NCI-H2107 (cell line): ENCODE measurements at regions not wholly inside any gene's neighbourhood (a gene's known extent, or its start where the extent isn't known, plus 50 kb on each side); places are given as distances from the start of the nearest gene placed in this dataset.
"Not testable (repeated sequence)": the region's sequence is repeated elsewhere in the genome, so short reads cannot be mapped to it uniquely, and the experiment has no call there.

Source experiments
- DNase-seq: peaks from one replicate; lab custom pipeline; 2025; lab: John Stamatoyannopoulos, UW

GRCh38 chr16:25563700-25564099, 128.1 kb upstream of the HS3ST4 start:
- DNase-seq = no peak

GRCh38 chr16:25561723-25562122, 130.0 kb upstream of the HS3ST4 start:
- not testable (repeated sequence) for DNase-seq

- DNase-seq = not testable (repeated sequence)
These were observed 134.8 kb upstream of the HS3ST4 start for GRCh38 chr16:25556968-25557312.

GRCh38 chr16:25556289-25556967, 135.3 kb upstream of the HS3ST4 start:
- DNase-seq = not testable (repeated sequence)

DNA sequence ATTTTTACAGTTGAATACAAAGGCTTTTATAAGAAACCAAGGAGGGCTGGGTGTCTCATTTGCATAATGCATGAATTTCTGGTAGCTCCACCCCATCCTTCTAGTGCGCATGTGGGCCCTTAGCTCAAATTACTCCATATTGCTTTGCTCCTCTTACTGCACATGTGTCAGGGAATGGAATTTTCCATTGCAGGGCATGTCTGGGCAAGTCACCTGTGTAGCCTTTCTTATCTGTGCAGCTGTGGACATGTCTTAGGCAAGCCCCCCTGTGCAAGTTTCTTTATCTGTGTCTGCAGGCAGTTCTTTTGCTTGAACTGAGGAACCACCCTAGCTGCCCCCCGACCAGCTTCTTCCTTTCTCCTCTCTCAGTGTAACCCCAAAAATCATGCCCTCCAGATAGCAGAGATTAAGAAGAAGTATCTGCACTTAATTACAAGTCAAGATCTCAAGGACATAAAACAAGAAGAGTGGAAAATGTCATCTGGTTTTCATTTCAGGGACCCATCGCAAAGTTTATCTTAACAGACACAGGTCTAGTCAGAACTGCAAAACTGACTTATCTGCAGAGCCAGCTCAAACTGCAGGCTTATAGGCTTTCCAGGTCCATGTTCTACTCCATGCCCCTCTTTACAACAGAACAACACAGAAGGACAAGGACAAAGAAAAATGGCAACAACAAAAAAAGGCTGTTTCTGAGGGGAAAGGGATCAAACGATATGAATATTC, 137.9 kb upstream of the HS3ST4 start:
- no peak for DNase-seq

GRCh38 chr16:25550647-25551046, 141.1 kb upstream of the HS3ST4 start:
- no peak for DNase-seq

DNA sequence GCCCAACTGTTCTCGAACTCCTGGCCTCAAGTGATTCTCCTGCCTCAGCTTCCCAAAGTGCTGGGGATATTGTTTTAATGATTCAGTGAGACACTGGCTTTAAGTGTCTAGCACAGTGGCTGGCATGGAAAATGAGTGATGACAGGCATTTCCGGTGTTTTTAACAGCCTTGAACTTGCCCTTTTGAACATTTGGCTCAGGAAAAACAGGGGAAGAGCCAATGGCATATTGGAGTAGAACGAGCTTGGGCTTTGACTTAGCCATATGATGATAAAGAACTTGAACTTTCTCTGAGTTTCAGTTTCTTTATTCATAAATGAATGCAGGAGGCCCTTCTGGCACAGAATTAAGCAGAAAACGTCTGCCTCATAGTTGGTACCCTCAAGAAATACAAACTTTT, 145.0 kb upstream of the HS3ST4 start:
- no peak for DNase-seq

GRCh38 chr16:25544294-25544693, 147.5 kb upstream of the HS3ST4 start:
- DNase-seq = no peak

DNA sequence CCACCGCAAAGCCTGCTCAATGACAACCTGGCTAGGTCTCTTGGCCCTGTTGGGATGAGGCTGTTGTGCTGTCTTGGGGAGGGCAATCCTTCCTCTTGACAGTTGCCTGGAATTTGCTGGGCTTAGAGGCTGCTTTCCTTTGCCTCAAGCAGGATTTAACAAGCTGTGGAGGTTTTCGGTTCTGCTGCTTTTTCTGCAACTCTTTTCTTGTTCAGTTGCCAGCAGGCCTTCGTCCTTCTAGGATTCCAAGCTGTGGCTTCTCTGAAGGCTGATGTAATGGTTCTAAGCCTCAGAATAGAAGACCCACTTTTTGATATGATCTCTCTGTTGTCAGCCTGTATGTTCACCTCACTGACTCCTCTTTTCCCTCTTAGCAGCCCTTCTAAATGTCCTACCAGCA, 149.5 kb upstream of the HS3ST4 start:
- DNase-seq = no peak

DNA sequence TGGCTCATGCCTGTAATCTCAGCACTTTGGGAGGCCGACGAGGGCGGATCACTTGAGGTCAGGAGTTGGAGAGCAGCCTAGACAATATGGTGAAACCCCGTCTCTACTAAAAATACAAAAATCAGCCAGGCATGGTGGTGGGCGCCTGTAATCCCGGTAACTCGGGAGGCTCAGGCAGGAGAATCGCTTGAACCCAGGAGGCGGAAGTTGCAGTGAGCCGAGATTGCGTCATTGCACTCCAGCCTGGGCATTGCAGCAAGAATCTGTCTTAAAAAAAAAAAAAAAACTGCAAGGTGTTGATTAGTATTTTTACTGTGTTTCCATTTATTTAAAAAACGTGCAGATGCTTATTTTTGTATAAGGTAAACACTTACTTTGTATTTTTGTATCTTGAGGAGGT, 152.0 kb upstream of the HS3ST4 start:
- not testable (repeated sequence) for DNase-seq

- DNase-seq = no peak
These were observed 168.6 kb upstream of the HS3ST4 start for GRCh38 chr16:25523183-25523582.

- no peak for DNase-seq
These were observed 179.7 kb upstream of the HS3ST4 start for GRCh38 chr16:25512041-25512440.

- DNase-seq = no peak
These were observed 182.3 kb upstream of the HS3ST4 start for GRCh38 chr16:25509456-25509855.

DNA sequence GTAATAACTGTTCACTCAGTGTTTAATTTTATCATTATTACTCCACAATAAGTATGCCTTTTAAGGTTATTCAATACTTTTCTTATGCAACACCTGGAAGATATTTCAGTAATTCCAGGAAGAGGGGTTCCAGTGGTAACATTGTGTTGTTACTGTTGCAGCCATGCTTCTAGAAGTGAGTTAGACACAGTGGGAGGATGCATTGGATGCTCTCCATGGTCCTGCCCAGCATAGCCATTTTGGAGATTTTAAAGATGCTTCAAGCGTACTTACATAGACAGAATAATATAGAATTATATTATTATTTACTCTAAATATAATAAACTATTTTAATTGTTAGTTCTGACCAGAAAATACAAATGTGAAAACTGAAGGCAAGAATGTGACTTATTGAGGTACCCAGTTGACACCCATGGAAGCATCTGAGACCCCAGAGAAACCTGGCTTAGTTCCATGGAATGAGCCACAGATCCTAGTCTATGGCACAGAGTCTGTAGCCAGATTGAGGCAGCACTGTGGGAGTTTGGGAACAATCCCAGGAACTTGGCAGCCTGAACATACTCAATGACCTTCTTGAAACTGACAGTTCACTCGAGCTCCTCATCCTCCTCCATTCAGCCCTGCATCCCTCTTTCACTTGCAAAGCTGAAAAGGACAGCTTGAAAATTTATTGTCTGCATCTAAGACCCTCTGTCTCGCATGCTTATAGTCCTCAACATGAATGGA, 190.1 kb upstream of the HS3ST4 start:
- DNase-seq = no peak

- no peak for DNase-seq
These were observed 197.5 kb upstream of the HS3ST4 start for GRCh38 chr16:25494292-25494691.

DNA sequence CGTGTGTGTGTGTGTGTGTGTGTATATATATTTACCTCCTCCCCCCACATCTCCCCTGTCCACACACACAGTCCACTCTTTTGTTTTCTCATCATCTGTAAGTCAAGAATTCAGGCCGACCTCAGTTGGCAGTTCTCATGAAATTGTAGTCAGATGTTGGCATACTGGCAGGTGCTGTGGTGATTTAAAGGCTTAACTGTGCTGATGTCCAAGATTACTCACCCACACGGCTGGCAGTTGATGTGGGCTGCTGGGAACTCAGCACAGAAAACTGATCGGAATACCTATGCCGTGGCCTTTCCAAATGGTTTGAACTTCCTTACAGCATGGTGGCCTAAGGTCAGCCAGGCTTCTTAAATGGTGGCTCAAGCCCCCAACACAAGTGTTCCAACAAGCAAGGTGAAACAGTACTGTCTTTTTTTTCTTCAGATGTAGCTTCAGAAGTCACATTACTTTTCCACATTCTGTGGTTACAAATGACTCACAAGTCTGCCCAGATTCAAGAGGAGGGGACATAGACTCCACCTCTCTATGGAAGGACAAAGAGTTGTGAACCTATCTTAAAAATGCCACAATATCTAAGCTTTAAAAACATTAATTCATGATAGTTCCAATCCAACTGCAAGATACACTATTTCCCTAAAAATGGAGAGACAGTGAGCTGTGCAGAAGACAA, 198.5 kb upstream of the HS3ST4 start:
- DNase-seq = no peak

DNA sequence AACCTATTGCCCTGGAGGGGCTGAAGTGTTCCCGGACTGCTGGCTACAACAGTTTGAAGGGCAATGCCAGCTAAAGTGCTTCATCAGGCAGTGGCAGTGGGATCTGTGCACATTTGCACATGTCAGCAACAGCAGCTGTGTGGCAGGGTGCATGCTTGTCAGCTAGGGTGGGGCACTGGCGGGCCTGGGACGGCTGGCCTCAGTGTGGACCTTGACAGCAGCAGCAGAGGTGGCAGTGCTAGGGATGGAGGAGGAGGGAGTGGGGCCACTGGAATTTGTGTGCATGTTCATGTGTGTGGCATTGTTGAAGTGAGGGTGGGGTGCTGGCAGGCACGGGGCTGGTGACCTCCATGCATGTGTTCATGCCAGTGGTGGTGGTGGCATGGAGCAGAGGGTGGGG, 203.3 kb upstream of the HS3ST4 start:
- no peak for DNase-seq

DNA sequence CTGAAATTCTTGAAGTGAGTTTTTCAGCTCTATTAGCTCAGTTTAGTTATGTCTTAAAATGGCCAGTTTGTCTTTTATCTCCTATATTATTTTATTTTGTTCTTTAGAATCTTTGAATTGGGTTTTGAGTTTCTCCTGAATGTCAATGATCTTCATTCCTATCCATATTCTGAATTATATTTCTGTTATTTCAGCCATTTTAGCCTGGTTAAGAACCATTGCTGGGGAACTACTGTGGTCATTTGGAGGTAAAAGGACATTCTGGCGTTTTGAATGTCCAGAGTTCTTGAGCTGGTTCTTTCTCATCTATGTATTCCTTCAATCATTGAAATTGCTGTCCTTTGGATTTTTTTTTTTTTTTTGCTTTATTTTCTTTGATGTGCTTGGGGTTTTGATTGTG, 203.9 kb upstream of the HS3ST4 start:
- DNase-seq = no peak

DNA sequence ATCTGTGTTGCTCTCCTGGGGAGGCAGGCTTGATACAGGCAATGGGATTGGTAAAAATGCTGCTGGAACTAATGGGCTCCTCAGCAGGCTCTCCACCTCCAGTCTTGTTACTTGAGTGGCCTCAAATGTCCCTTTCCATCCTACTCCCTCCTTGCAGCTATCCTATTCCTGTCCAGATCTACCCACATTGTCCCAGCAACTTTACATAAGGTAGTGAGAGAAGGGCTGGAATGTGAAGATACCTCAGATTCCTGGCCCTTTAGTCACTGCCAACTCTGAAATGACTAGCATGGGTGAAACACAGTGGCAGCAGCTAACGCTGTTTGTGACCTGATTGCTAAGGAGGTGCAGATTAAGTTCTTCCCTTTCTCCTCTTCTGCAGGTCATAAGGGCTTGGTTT, 210.1 kb upstream of the HS3ST4 start:
- DNase-seq = no peak

DNA sequence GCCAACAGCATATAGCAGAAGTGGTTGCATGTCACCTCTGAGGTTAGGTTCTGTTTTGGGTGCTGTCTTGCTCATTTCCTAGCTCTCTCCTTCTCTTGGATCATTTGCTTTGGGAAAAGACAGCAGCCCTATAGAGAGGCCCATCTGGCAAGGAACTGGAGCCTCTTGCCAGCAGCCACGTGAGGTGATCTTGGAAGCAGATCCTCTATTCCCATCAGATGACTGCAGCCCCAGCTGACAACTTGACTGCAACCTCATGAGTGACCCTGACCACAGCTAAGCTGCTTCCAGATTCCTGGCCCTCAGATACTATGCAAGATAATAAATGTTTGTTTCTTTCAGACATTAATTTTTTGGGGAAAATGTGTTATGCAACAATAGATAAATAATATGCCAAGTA, 213.3 kb upstream of the HS3ST4 start:
- no peak for DNase-seq

DNA sequence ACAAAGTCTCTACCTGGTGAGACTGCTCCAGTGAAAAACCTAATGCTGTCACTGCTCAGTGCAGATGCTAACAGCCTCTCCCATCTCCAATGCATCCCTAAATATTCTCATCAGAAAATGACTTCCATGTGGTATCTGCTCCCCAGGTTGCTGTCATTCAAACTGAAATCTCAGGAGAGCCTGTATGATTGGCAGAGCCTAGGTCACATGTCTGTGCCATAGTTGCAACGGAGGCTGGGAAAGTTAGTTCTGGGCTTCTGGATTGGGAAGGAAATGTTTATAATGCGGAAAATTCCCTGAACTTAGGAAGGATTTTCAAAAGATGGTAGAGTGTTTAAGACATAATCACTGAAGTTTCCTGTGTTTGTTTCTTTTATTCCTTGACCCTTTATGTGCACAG, 206.4 kb upstream of the ZKSCAN2 start:
- no peak for DNase-seq

DNA sequence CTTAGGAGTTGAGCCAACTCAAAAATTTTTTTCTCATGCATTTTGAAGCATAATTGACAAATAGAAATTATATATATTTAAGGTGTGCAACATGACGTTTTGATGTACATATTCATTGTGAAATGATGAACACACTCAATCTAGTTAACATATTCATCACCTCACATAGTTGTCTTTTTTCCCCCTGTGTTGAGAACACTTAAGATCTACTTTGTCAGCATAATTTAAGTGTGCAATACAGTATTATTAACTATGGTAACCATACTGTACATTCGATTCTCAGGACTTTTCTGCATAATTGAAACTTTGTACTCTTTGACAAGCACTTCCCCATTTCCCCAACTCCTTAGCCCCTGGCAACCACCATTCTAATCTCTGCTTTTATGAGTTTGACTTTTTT, 192.2 kb upstream of the ZKSCAN2 start:
- no peak for DNase-seq

DNA sequence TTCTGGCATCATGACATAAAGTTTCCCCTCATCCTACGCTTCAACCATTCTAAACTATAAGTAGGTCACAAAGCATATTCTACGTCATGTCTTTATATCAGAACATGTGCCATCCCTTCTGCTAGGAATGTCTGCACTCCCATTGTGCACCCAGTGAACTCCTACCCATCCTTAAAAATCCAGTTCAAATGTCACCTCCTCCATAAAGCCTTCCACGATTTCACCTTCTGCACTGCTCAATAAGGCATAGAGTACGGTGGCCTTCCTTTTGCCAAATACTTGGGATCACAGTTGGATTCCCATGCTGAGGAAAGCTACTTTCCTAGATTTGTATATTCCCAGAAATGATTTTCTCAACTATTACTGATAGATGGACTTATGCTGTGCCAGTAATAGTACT, 186.3 kb upstream of the ZKSCAN2 start:
- no peak for DNase-seq
